ENCODE measurements at regions not wholly inside any gene's neighbourhood (a gene's known extent, or its start where the extent isn't known, plus 50 kb on each side); places are given as distances from the start of the nearest gene placed in this dataset.

- TF ChIP-seq POLR2A (IDR thresholded peaks at IDR 0.05; ENCODE audit: insufficient read depth in 1 of 2, low read depth in 2 of 2, low read length in 2 of 2) (no peak), SNAPC4 (CRISPR knock-in tag; IDR thresholded peaks at IDR 0.05) (no peak), CTCF (CRISPR knock-in tag; IDR thresholded peaks at IDR 0.05) (no peak), ZNF670 (CRISPR knock-in tag; IDR thresholded peaks at IDR 0.05; ENCODE audit: borderline replicate concordance) (no peak), GTF2F1 (IDR thresholded peaks at IDR 0.05; ENCODE audit: low read length) (no peak), SALL1 (CRISPR knock-in tag; IDR thresholded peaks at IDR 0.05) (no peak), ZNF569 (CRISPR knock-in tag; IDR thresholded peaks at IDR 0.05; ENCODE audit: borderline replicate concordance) (no peak), POLR2AphosphoS5 (IDR thresholded peaks at IDR 0.05; ENCODE audit: low read depth, low read length) (no peak), HDAC1 (CRISPR knock-in tag; IDR thresholded peaks at IDR 0.05) (no peak), GABPA (IDR thresholded peaks at IDR 0.05; ENCODE audit: low read depth, low read length) (no peak), GABPA (CRISPR knock-in tag; IDR thresholded peaks at IDR 0.05; ENCODE audit: low read depth) (no peak), LBX2 (CRISPR knock-in tag; IDR thresholded peaks at IDR 0.05; ENCODE audit: borderline replicate concordance) (no peak), ZNF713 (CRISPR knock-in tag; IDR thresholded peaks at IDR 0.05) (no peak)
Measured at GRCh38 chr6:145349950-145350510, 385.3 kb downstream of the EPM2A start.

All from HepG2 (cell line).